ENCODE measurements at regions not wholly inside any gene's neighbourhood (a gene's known extent, or its start where the extent isn't known, plus 50 kb on each side); places are given as distances from the start of the nearest gene placed in this dataset.

DNA sequence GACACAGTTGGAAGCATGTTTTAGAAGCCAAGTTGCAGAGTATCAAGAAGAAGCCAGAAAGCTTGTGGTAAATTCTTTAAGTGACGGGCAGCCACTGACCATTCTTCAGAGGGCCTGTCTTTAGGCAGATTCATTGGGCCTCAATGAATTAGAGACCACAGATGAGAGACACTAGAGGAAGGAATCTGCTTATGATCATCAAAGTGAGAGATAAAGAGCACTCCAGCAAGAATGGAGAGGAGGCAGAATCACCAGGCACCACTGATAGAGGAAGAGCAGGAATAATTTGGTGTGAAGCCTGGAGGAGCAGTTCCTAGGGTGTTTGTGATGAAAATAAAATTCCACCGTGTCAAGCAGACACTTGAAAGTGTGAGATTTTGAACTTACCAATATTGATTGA, 365.9 kb upstream of the SLC30A5 start:
- DNase-seq, result no peak

DNA sequence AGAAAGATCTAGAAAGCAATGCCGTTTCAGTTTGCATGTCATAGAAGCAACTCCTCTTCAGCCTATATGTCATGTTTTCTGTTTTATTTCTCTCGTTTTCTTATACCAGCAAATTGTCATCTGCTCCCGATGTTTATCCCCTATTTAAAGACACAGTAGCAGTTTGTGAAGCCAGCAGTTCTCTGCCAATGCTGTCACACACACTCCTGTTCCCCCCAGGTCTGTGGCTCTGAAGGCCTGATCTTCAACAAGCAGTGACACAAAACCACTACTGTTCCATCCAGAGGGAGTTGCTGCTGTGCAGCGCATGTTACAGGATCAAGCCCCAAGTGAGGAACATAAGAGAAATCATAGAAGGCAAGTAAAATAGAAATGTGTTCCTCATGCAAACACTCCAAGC, 364.1 kb upstream of the SLC30A5 start:
- DNase-seq, result no peak

DNA sequence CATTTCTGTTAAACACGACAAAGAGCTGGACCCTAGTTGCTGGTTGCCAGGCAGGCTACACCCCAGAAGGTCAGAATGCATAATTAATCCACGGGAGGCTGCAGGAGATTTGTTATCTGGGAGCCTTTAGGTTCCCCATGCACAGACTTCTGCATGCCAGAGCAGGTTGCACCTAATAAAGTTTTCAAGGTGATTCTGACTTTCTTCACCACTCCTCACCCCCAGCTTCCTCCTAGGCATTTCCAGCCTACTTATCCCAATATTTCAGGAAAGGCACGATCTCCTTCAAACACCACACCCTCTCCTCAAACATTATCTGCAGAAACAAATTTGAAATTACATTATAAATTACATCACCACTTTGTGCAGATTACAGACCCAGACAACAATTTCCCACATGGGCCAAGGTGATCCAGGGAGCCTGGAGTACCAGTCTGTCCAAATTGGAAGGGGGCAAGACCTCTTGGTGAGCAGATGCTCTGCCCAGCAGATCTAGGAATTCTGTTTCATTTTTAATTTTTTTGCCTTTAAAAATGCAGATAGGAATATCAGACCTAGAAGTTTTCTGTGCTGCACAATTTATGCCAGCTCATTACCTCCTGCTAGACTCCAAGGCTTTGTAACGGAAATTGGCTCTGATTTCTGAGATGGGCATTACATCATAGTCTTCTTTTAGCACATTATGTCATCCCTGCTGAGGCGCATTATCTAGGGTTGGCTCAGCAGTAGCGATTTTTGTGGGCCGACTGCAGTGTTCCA, 363.4 kb upstream of the SLC30A5 start:
- DNase-seq, result no peak

DNA sequence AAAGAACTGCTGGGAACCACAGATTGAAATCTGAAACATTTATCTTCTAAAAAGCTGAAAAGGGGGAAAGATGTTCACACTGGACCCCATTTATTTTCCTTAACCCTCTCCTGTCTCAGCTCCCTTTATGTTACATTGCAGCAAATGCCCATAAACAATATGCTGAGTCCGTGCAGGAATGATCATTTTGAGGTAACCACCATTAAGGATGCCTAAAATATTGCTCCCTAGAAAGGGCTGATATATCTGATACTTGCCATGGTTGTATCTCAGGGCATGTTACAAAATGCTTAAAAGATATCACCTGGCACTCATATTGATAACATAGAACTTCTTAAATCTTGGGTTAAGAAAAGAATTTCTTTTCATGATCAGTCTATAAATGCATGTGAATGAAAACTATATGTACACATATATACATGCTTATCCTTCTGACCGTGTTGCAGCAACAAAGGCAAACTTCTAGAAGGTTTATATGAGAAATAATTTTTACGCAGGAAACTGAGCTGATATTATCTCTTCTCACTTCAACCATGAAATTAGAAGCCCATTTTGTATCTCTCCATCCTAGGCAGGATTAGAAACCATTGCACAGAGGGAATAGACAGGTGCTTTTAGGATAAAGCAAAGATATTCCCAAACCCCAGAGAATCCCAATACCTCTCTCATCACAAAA, 362.7 kb upstream of the SLC30A5 start:
- no peak for DNase-seq

DNA sequence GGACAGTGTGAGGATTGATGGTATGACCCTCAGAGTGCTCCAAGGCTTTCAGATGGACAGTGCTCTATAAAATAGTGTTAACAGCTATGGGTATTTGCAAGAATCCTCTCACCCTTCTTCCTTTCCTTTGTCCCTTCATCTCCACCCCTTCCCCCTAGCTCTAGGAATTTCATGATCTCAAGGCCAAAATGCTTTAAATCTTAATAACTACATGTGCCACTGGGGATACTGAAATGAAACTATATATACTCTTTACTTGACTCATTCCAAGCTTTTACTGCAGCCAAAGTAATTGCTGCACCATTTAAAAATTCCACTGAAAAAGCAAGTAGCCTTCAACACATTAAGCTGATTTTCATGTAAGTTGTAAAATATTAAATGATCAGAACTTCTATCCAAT, 361.6 kb upstream of the SLC30A5 start:
- DNase-seq, result no peak

DNA sequence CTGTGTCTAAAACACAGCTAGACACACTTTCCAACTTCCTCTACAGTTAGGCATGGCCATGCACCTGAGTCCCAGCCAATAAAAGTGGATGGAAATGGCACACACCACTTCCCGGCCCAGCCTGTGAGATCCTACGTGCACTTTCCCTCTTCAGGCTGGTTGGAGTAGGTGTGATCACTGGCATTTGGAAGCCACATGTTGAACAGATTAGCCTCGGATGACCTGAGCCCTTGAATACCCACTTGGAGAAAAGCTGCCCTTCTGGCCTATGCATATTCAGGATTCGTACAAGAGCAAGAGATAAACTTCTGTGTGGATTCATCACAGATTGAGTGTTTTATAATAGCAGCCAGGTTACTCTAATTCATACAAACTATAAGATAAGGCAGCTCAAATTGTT, 359.0 kb upstream of the SLC30A5 start:
- no peak for DNase-seq

DNA sequence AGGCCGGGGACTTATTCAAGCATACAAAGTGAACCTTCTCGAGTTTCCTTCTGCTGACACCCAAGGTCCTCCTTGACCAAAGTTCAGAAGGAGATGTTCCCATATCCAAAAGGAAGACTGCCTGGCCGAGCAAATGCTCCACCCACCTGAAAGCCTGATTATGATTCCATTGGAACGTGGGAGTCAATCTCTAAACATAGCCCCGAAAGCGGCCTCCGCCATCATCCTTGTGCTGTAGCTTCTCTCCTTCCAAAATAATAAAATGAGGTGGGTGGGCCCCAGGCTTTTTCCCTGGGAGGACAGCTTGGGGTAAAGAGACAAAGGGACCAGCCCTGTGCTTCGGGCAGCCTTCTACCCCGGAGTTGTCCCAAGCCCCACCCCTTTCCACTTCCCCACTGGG, 355.6 kb upstream of the SLC30A5 start:
- no peak for DNase-seq

DNA sequence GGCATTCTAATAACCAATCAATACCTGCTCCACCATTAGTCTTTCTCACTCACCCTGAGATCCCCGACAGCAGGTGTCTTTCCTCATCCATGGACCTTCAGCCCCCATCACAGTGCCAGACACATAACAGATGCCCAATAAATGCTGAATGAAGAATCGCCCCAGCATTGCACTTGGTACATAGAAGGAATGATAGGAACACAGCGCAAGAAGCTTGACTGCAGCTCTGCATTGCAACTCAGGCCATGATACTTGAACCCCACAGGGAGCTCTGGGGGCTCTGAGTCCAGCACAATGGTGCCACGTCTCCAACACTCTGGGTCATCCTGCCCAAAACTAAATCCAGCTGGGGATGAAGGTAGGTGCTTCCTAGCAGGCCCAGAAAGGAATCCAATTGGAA, 355.0 kb upstream of the SLC30A5 start:
- no peak for DNase-seq

DNA sequence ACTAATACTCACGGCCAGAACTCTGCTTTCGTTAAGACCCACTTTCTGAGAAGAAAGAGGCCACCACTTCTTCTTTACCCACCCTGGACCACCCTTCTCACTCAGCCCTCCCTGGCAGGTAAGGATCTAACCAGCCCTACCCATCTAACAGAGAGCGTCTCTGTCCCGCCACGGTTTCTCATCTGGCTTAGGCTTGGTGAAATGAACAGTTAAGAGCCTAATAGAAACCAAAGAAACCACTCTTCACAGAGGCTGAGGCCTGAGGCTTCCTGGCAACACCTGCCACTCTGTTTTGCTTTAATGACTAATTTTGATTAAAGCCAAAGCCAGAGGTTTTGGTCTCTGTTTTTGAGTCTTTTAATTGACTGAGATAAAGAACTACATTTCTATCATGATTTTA, 354.1 kb upstream of the SLC30A5 start:
- no peak for DNase-seq

DNA sequence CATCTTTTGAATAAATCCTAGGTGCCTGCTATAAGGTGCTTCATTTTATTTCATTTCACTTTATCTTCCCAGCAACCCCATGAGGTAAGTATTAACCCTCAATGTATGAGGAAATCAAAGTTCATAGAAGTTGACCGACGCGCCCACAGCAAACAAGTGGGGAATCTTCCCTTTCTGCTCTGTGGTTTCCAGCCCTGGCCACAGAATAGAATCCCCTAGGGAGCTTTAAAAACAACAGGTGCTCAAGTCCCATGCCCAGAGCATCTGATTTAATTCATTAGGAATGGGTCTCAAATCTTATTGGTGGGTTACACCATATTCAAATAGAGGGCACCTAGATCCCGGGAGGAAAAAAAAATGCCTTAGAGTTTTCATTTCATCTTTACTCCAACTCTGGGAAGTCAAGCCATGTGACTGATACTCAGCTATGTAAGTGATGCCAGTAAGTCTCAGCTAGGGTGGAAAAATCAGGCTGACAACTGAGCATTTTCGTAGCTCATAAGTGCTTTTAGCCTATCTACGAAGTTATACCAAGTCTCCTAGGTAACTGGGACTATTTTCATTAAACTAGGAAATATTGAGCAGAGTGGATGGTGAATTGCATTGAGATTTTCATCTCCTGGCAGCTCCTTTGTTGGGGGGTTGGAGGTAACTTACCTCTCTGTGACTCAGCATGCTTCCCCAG, 353.4 kb upstream of the SLC30A5 start:
- no peak for DNase-seq

DNA sequence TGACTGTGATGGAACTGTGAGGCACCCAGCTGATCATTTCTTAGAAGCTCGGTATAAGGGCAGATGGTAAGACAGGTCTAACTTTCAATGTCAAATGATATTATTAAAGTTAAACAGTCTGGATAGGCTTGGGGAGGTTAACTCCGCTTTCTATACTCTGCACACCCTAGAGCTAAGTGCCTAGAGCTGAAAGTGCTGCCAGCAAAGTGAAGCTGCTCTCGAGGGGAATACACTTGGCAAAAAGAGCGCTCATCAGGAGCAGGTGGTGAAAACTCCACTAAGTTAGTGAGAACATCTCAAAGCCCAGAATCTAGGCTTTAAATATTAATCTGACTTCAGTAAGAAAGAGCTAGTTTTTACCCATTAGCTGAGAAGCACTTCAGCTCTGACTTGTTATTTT, 349.6 kb upstream of the SLC30A5 start:
- DNase-seq, result no peak

DNA sequence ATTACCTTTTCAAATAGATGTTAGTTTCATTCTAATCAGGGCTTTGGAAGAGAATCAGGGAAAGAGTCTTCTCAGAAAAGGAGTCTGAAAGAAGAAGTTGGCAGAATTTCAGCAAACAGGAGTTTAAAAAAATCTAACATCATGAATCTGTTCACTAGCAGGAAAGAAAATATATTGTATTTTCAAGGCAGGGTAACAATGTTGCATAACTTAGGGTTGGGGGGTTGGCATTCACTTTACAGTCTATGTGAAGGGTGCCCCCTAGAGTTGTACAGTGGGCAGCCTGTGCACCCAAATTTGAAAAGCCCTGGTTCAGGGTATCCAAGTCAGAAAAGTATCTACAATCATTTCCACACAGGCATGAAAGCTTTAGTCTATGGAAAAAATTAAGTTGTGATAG, 348.4 kb upstream of the SLC30A5 start:
- DNase-seq, result no peak

DNA sequence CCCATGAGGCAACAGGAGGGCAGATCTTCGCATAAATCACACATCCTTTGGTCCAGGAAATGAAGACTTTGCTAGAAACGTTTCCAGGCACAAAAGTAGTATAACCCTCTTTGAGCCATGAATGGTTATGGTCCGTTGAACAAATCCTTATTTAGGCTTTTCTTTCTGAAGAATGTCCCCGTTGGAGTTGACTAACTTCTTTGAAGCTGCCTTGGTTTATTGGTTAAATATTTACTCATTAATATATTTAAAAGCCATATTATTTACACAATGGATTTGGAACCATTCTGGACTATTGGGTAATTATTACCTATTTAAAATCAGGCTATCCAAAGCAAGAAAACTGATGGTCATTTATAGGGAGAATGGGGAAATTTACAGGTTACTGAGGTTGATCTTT, 347.6 kb upstream of the SLC30A5 start:
- no peak for DNase-seq

DNA sequence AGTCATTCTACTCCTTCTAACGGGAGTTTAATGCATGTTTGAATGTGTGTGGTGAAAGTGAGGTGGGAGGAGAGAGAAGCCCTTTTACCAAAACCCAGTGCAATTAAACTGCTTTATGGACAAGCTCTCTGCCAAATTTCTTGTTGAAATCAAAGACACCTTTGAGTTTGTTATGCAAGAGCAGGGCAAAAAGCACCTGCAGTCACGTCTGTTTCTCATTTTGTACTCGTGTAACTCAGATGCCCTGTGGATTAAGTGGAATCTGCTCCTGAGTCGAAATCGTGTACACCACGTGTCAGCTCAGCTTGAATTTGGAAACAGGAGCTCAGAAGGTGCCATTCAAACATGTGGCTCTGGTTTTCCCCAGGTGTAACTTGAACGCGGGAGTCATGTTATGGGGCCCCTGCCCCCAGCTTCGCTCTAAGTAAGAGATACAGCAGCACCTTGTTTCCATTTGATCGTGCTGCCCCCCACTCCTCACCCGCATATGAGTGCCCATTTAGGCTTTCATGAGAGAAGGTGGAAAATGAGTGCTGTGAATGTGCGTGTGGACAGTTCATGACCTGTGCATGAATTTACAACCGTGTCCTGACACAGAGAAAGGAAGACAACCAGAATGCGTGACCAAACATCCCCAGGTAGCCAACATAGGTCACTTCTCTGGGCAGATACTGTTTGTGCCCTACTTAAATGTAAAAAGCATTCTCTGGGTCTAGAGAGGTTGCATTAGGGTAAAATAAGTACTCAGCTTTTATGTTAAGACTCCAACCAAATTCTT, 347.0 kb upstream of the SLC30A5 start:
- no peak for DNase-seq

DNA sequence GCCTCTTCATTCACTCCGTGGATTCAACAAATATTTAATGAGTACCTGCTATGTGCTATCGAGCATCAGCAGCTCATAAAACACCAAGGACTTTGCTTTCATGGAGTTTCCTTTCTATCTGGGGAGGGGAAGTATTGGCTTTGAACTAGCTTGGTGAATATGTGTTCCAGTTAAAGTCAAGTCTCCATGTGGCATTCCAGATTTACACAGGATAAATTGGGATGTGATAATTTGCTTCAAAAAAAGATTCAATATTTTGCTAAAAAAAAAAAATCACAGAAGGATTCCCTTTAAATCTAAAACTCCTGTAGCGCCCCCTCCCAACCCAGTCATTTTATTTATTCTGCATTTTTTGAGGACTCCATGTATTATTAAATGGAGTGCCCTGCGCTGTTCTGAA, 346.3 kb upstream of the SLC30A5 start:
- DNase-seq, result no peak

DNA sequence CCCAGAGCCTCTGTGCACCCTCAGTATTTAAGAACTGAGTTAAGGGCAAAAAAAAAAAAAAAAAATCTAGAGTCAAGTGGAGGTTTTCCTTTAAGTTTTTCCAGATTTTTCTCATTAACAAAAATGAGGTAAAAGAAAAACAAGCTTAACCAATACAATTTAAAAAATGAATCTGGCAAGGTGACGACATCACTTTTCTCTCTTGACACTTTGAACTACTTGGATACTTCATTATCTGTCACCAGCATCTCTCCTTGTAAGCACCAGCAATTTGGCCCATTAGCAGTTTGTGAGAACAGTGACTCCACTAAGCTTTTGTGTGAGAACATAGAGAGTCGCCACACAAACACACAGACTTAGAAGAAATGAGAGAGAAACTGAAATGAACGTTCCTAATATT, 345.7 kb upstream of the SLC30A5 start:
- DNase-seq, result no peak

DNA sequence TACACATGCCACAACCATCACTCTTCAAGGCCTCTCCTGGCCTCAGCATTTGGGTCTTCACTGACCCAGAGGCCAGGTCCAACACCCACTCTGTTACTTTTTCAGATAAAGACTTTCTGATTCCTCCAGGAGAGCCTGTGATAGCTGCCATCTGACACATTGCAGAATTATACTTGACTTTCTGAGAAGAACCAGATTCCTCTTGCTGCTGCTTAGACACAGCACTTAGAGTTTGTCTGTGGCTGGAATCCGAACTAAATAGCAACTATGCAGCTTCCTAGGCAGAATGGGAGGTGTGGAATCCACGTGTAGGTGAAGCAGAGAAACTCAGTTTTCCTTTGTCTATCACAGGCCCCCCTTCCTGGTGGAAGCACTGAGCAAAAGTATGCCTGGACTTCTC, 344.7 kb upstream of the SLC30A5 start:
- no peak for DNase-seq

DNA sequence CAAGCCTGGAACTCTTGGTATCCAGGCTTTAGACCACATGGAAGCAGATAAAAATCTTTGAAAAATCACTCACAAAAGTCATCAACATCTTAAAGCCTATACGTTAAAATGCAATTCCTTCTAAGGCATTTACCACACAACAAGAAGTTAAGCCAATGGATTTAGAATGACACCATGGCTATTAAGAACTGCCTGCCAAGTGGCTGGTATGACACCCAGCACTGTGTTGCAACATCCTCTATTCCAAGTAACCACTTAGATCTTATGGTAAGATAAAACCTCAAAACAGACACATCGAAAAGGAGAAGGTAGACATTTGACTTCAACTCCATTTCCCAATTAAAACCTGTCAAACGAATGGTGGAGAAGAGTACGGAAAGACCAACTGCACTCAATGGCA, 344.2 kb upstream of the SLC30A5 start:
- no peak for DNase-seq

DNA sequence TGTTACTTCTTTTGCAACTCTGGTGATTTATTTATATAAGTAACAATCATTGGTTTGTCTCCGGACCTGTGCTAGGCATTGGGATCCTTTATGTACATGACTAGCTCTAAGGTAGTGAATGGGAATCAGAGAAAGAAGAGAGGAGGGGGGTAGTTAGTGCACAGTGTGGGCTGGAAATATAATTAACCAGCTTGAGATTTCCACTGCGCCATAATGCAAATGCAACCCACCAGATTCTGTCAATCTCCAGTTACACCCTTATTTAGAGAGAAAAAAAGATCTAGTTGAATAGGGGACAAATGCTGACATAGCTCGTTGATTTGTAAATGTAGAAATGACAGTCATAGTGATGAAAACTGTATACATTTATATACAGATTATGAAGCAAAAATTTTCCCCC, 342.2 kb upstream of the SLC30A5 start:
- DNase-seq, result no peak

DNA sequence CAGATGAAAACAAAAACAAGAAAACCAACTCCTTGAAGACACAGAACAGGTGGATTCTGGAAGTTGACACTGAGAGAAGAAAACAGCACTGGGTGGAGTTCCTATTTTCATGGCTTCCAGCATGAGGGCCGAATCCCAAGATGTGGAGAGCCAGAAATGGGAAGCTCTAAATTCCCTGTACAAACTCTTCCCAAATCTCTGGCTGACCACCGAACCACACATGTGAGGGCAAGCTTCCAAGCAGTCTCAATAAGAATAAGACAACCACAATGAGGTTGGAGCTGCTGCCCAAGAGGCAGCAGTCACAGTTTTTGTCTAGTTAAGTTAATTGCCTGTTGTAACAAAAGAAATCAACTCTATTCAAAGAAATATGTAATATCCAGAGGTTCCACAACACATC, 339.3 kb upstream of the SLC30A5 start:
- DNase-seq, result no peak

DNA sequence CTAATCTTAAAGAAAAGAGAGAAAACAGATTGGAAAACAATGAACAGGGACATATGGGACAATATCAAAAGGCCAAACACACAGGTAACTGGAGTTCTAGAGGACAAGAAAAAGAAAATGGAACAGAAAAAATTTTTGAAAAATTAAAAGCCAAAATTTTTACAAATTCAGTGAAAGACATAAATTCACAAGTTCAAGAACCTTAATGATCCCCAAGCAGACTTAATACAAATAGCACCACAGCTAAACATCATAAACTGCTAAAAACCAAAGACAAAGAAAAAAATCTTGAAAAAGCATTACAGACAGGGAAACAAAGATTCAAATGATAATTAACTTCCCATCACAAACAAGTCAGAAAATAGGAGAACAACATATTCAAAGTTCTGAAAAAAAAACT, 338.5 kb upstream of the SLC30A5 start:
- no peak for DNase-seq

DNA sequence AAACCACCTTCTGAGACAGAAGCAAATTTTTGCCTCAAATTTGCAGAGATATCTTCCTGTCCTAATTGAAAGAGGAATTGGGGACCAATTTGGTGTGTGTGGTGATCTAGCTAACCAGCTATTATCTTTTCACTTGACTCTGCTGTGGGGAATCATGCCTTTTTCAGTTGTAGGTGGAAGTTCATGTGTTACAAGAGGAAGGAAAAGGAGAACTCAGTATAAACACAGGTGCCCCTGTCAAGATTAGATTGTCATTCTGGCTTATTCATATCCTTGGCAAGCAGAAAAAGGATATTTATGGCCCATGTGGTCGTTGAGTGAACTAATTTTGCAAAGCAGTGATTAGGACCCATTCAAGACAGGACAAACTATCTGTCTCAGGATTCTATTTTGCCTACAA, 336.8 kb upstream of the SLC30A5 start:
- DNase-seq, result no peak

DNA sequence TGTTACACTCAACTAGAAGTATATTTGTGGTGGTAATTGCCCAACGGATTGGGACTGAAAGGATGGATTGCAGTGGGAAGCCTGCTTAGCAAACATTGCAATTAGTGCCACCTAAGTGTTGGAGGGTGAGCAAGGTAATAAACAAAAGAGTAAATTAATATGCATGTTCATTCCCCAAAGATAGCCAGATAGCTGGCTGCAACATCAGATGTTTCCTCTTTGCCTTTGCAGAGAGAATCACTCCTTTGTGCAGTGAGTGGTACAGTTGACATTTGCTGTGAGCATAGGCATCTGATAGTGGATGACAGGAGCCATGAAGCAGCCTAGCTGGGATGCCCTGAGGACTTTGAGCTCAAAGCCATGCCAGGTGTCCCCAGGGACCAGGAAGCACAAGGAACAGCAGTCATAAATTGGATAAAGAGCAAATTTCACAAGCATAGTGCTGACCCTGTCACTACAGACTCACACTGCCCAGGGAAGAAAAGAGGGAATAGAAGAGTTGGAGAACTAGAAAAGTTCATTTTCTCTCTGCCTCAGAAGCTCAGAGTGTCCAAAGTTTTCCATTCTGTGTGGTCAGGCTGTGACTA, 336.1 kb upstream of the SLC30A5 start:
- DNase-seq, result no peak

Data from CD4-positive, alpha-beta T cell treated with Interleukin-15 for 1 hour (primary cell).